ENCODE measurements at regions not wholly inside any gene's neighbourhood (a gene's known extent, or its start where the extent isn't known, plus 50 kb on each side); places are given as distances from the start of the nearest gene placed in this dataset.

DNA sequence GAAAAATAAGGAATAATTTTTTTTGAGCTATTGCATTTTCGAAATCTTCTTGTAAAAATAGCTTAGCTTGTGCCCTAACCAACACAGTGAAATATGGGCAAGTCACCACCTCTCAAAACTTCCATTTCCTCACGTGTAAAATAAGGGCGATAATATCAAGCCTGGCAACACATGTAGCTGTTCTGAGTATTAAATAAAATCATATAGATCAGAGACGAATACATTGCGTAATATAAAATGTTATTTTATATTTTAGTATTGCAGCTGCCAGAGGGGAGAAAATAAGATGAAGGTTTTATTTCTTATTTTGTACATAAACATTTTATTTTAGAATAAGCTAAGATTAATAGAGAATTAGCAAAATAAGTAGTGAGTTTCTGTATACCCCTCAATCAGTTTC lies 85.9 kb downstream of the C21orf91 start:
- TF ChIP-seq, protein P1, sequence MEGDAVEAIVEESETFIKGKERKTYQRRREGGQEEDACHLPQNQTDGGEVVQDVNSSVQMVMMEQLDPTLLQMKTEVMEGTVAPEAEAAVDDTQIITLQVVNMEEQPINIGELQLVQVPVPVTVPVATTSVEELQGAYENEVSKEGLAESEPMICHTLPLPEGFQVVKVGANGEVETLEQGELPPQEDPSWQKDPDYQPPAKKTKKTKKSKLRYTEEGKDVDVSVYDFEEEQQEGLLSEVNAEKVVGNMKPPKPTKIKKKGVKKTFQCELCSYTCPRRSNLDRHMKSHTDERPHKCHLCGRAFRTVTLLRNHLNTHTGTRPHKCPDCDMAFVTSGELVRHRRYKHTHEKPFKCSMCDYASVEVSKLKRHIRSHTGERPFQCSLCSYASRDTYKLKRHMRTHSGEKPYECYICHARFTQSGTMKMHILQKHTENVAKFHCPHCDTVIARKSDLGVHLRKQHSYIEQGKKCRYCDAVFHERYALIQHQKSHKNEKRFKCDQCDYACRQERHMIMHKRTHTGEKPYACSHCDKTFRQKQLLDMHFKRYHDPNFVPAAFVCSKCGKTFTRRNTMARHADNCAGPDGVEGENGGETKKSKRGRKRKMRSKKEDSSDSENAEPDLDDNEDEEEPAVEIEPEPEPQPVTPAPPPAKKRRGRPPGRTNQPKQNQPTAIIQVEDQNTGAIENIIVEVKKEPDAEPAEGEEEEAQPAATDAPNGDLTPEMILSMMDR (IDR thresholded peaks at IDR 0.05) = no peak
- no peak for TF ChIP-seq POLR2A (IDR thresholded peaks at IDR 0.05)

Measured in transverse colon (tissue), 3 donors.